NCI-H524 treated with DMSO at 0.1 percent for 48 hours (cell line): ENCODE measurements at regions not wholly inside any gene's neighbourhood (a gene's known extent, or its start where the extent isn't known, plus 50 kb on each side); places are given as distances from the start of the nearest gene placed in this dataset.

Experiments used
- DNase-seq: peaks from one replicate; lab custom pipeline; 2025; lab: John Stamatoyannopoulos, UW

- no peak for DNase-seq
Observed at GRCh38 chr3:72436863-72437592, 411.2 kb downstream of the SHQ1 start.

GRCh38 chr3:72434296-72434695 lies 413.9 kb downstream of the SHQ1 start:
- DNase-seq, result no peak

GRCh38 chr3:72432246-72432645 lies 416.0 kb downstream of the SHQ1 start:
- no peak for DNase-seq

GRCh38 chr3:72429589-72430353 lies 418.5 kb downstream of the SHQ1 start:
- no peak for DNase-seq

GRCh38 chr3:72428803-72429202 lies 419.4 kb downstream of the SHQ1 start:
- no peak for DNase-seq

GRCh38 chr3:72427624-72428023 lies 420.6 kb downstream of the SHQ1 start:
- no peak for DNase-seq

GRCh38 chr3:72426618-72427397 lies 421.4 kb downstream of the SHQ1 start:
- no peak for DNase-seq

- DNase-seq, result peak; percentile 39
Observed at GRCh38 chr3:72423643-72424042, 424.6 kb downstream of the SHQ1 start.

GRCh38 chr3:72421786-72422185 lies 426.5 kb downstream of the SHQ1 start:
- DNase-seq, result no peak

- no peak for DNase-seq
Observed at GRCh38 chr3:72421126-72421525, 427.1 kb downstream of the SHQ1 start.

- no peak for DNase-seq
Observed at GRCh38 chr3:72418856-72419255, 429.4 kb downstream of the SHQ1 start.

- DNase-seq, result no peak
Observed at GRCh38 chr3:72418244-72418643, 430.0 kb downstream of the SHQ1 start.

GRCh38 chr3:72414481-72415016 lies 433.7 kb downstream of the SHQ1 start:
- DNase-seq, result no peak

GRCh38 chr3:72413228-72413627 lies 435.0 kb downstream of the SHQ1 start:
- DNase-seq, result no peak

GRCh38 chr3:72412340-72412956 lies 435.8 kb downstream of the SHQ1 start:
- no peak for DNase-seq

- DNase-seq, result no peak
Observed at GRCh38 chr3:72411843-72412242, 436.4 kb downstream of the SHQ1 start.

- DNase-seq, result no peak
Observed at GRCh38 chr3:72411126-72411525, 437.1 kb downstream of the SHQ1 start.

- DNase-seq, result no peak
Observed at GRCh38 chr3:72408983-72409779, 439.1 kb downstream of the SHQ1 start.

- peak; percentile 58 for DNase-seq
Observed at GRCh38 chr3:72407766-72408165, 440.5 kb downstream of the SHQ1 start.

- DNase-seq, result no peak
Observed at GRCh38 chr3:72405943-72406566, 442.2 kb downstream of the SHQ1 start.
